ENCODE measurements at regions not wholly inside any gene's neighbourhood (a gene's known extent, or its start where the extent isn't known, plus 50 kb on each side); places are given as distances from the start of the nearest gene placed in this dataset.

GRCh38 chr5:157930710-157931109 lies 71.8 kb upstream of the CLINT1 start:
- TF ChIP-seq CTCF (IDR thresholded peaks at IDR 0.05), result no peak
- no peak for TF ChIP-seq POLR2A (IDR thresholded peaks at IDR 0.05)
- no peak for TF ChIP-seq EP300 (IDR thresholded peaks at IDR 0.05)
- TF ChIP-seq POLR2AphosphoS5 (IDR thresholded peaks at IDR 0.05), result no peak
